GM23248 (cell line): ENCODE measurements at regions not wholly inside any gene's neighbourhood (a gene's known extent, or its start where the extent isn't known, plus 50 kb on each side); places are given as distances from the start of the nearest gene placed in this dataset.

ENCODE experiments used
- DNase-seq: peaks from one replicate; pipeline ENCODE4 v3.0.0-alpha.2; 2015
- H2AFZ ChIP-seq: fragments of 200-600 bp; sonication (generic); 2 replicates; pipeline ENCODE4 v1.6.1; 2016; ENCODE audit warnings: antibody characterized with exemption
- H3F3A ChIP-seq: fragments of 200-600 bp; sonication (generic); 2 replicates; pipeline ENCODE4 v1.6.1; 2016; ENCODE audit warnings: mild to moderate bottlenecking, antibody characterized with exemption, mixed run types; ENCODE audit not compliant: insufficient read depth
- H3K27ac ChIP-seq: fragments of 200-600 bp; sonication (generic); 2 replicates; pipeline ENCODE4 v1.5.1; 2016; ENCODE audit warnings: mild to moderate bottlenecking
- H3K27me3 ChIP-seq: fragments of 200-600 bp; sonication (generic); replicated peaks from 2 replicates; pipeline ENCODE4 v1.6.1; 2016; ENCODE audit warnings: mild to moderate bottlenecking; ENCODE audit not compliant: insufficient read depth
- H3K36me3 ChIP-seq: fragments of 200-600 bp; sonication (generic); 2 replicates; pipeline ENCODE4 v1.6.1; 2016; ENCODE audit warnings: low read depth, mild to moderate bottlenecking
- H3K4me1 ChIP-seq: fragments of 200-600 bp; sonication (generic); 2 replicates; pipeline ENCODE4 v1.6.1; 2016; ENCODE audit warnings: mild to moderate bottlenecking; ENCODE audit not compliant: insufficient read depth
- H3K4me2 ChIP-seq: fragments of 200-600 bp; sonication (generic); one replicate; pipeline ENCODE4 v1.6.1; 2016; ENCODE audit warnings: mild to moderate bottlenecking; ENCODE audit not compliant: unreplicated experiment
- H3K4me3 ChIP-seq: fragments of 200-600 bp; sonication (generic); 2 replicates; pipeline ENCODE4 v1.5.1; 2016; ENCODE audit warnings: mild to moderate bottlenecking
- H3K79me2 ChIP-seq: fragments of 200-600 bp; sonication (generic); 2 replicates; pipeline ENCODE4 v1.6.1; 2016; ENCODE audit warnings: mild to moderate bottlenecking; ENCODE audit not compliant: insufficient read depth
- H3K9ac ChIP-seq: fragments of 200-600 bp; sonication (generic); 2 replicates; pipeline ENCODE4 v1.6.1; 2016; ENCODE audit warnings: mild to moderate bottlenecking
- H3K9me2 ChIP-seq: fragments of 200-600 bp; sonication (generic); 2 replicates; pipeline ENCODE4 v1.6.1; 2016; ENCODE audit warnings: mixed run types, mild to moderate bottlenecking, moderate library complexity; ENCODE audit not compliant: insufficient read depth
- H3K9me3 ChIP-seq: fragments of 200-600 bp; sonication (generic); one replicate; pipeline ENCODE4 v1.6.1; 2017; ENCODE audit warnings: low read depth
- H4K20me1 ChIP-seq: fragments of 200-600 bp; sonication (generic); 2 replicates; pipeline ENCODE4 v1.6.0; 2016; ENCODE audit not compliant: insufficient read depth
- EZH2 ChIP-seq: fragments of 200-600 bp; sonication (generic); IDR thresholded peaks from 2 replicates; pipeline ENCODE4 v1.6.1; 2018; ENCODE audit warnings: antibody characterized with exemption, mild to moderate bottlenecking; ENCODE audit not compliant: insufficient read depth, poor library complexity, severe bottlenecking
- EZH2phosphoT487 ChIP-seq: fragments of 200-600 bp; sonication (generic); IDR thresholded peaks from 2 replicates; pipeline ENCODE4 v1.6.1; 2018; ENCODE audit warnings: antibody characterized with exemption, moderate library complexity, mild to moderate bottlenecking, low read depth; ENCODE audit not compliant: insufficient read depth
- WGBS, 2 experiments: methylation state at CpG; one replicate each; pipeline ENCODE4 v1.1.6; 2015 to 2017; ENCODE audit warnings: low lambda C conversion rate in 2 of 2, low coverage in 1 of 2; ENCODE audit errors: missing lambda C conversion rate in 2 of 2; 5-methylcytosine and 5-hydroxymethylcytosine counted together
- in situ Hi-C: fragments of 300-500 bp; cut with MboI; formaldehyde crosslinking; loops from 2 replicates; pipeline ENCODE4 v1.15.0; 2020

- in situ Hi-C loops, result no loop called here
- no peaks in the 10 kb centered on the region for H3K9me3 ChIP-seq
- peak; percentile 95 for DNase-seq
- H3F3A ChIP-seq, result peaks cover 24% of the 10 kb centered on the region
- WGBS, 2 experiments, result 1% methylated on average over 7 of the region's 7 CpGs
- H2AFZ ChIP-seq, result no peak overlapping the region
- TF ChIP-seq EZH2phosphoT487, result peak; percentile 98
- no peak for TF ChIP-seq EZH2
- H3K9ac ChIP-seq, result peak overlapping the region; percentile 46
- no peaks in the 10 kb centered on the region for H3K27me3 ChIP-seq
- H3K27ac ChIP-seq, result peak overlapping the region; percentile 74
- H3K79me2 ChIP-seq, result no peaks in the 10 kb centered on the region
- peaks cover 4% of the 10 kb centered on the region; the same call in 1 of the 2 replicates for H3K36me3 ChIP-seq
- H3K4me1 ChIP-seq, result peaks cover 37% of the 10 kb centered on the region
- peak overlapping the region; percentile 2; the same call in 1 of the 2 replicates for H3K4me3 ChIP-seq
- peak overlapping the region; percentile 54 for H3K4me2 ChIP-seq
- H4K20me1 ChIP-seq, result no peaks in the 10 kb centered on the region
- H3K9me2 ChIP-seq, result no peaks in the 10 kb centered on the region
Observed at GRCh38 chr6:113120582-113121285, 736.4 kb upstream of the MARCKS start.

- peaks cover 37% of the 10 kb centered on the region for H3K4me1 ChIP-seq
- H3K27ac ChIP-seq, result peak overlapping the region; percentile 74
- peaks cover 4% of the 10 kb centered on the region; the same call in 1 of the 2 replicates for H3K36me3 ChIP-seq
- peaks cover 24% of the 10 kb centered on the region for H3F3A ChIP-seq
- no peaks in the 10 kb centered on the region for H3K79me2 ChIP-seq
- no peaks in the 10 kb centered on the region for H3K9me2 ChIP-seq
- in situ Hi-C loops, result no loop called here
- 68 to 70% methylated on average over 2 of the region's 2 CpGs for WGBS, 2 experiments
- DNase-seq, result peak; percentile 24
- no peaks in the 10 kb centered on the region for H4K20me1 ChIP-seq
- H3K27me3 ChIP-seq, result no peaks in the 10 kb centered on the region
- H3K9ac ChIP-seq, result peak overlapping the region; percentile 46
- H3K9me3 ChIP-seq, result no peaks in the 10 kb centered on the region
- peak overlapping the region; percentile 2; the same call in 1 of the 2 replicates for H3K4me3 ChIP-seq
- H2AFZ ChIP-seq, result no peak overlapping the region
- TF ChIP-seq EZH2 (no peak), EZH2phosphoT487 (no peak)
- H3K4me2 ChIP-seq, result peak overlapping the region; percentile 54
Observed at GRCh38 chr6:113121571-113121970, 735.6 kb upstream of the MARCKS start.

- H3K27me3 ChIP-seq, result no peaks in the 10 kb centered on the region
- H4K20me1 ChIP-seq, result no peaks in the 10 kb centered on the region
- H3K4me3 ChIP-seq, result no peak overlapping the region
- H3K9ac ChIP-seq, result peak overlapping the region; percentile 2; the same call in 1 of the 2 replicates
- peaks cover 4% of the 10 kb centered on the region; the same call in 1 of the 2 replicates for H3K36me3 ChIP-seq
- no peak overlapping the region for H2AFZ ChIP-seq
- H3K9me2 ChIP-seq, result no peaks in the 10 kb centered on the region
- in situ Hi-C loops, result no loop called here
- TF ChIP-seq EZH2, result no peak
- no peak for TF ChIP-seq EZH2phosphoT487
- peaks cover 24% of the 10 kb centered on the region for H3F3A ChIP-seq
- peak overlapping the region; percentile 74 for H3K27ac ChIP-seq
- peaks cover 37% of the 10 kb centered on the region for H3K4me1 ChIP-seq
- H3K79me2 ChIP-seq, result no peaks in the 10 kb centered on the region
- H3K4me2 ChIP-seq, result peak overlapping the region; percentile 54
- H3K9me3 ChIP-seq, result no peaks in the 10 kb centered on the region
- 11 to 16% methylated on average over 1 of the region's 1 CpG for whole genome bisulfite sequencing, 2 experiments
- peak; percentile 90 for DNase-seq
Observed at GRCh38 chr6:113122060-113122459, 735.1 kb upstream of the MARCKS start.

GRCh38 chr6:113125626-113126025 lies 731.5 kb upstream of the MARCKS start:
- TF ChIP-seq EZH2 (no peak), EZH2phosphoT487 (no peak)
- no peaks in the 10 kb centered on the region for H3K27me3 ChIP-seq
- peaks cover 24% of the 10 kb centered on the region for H3K4me1 ChIP-seq
- H3K79me2 ChIP-seq, result no peaks in the 10 kb centered on the region
- H3K4me3 ChIP-seq, result no peak overlapping the region
- 71 to 79% methylated on average over 2 of the region's 2 CpGs for WGBS, 2 experiments
- no peak overlapping the region for H3K4me2 ChIP-seq
- H3F3A ChIP-seq, result peaks cover 17% of the 10 kb centered on the region
- no peak overlapping the region for H3K27ac ChIP-seq
- no peak for DNase-seq
- no peak overlapping the region for H2AFZ ChIP-seq
- in situ Hi-C loops, result no loop called here
- no peaks in the 10 kb centered on the region for H3K36me3 ChIP-seq
- H4K20me1 ChIP-seq, result no peaks in the 10 kb centered on the region
- no peaks in the 10 kb centered on the region for H3K9me3 ChIP-seq
- no peaks in the 10 kb centered on the region for H3K9me2 ChIP-seq
- no peak overlapping the region for H3K9ac ChIP-seq
